GM18505 (cell line): ENCODE measurements at regions not wholly inside any gene's neighbourhood (a gene's known extent, or its start where the extent isn't known, plus 50 kb on each side); places are given as distances from the start of the nearest gene placed in this dataset.

Source experiments
- ATAC-seq: cut with Tn5 transposase; IDR thresholded peaks from one replicate; pipeline ENCODE4 v1.9.1; 2021; ENCODE audit not compliant: unreplicated experiment
- POLR2A ChIP-seq: IDR thresholded peaks from 4 replicates; pipeline ENCODE4 v1.6.1; 2011; ENCODE audit warnings: borderline replicate concordance; ENCODE audit not compliant: insufficient read depth, insufficient read length; ENCODE audit errors: extremely low read depth

DNA sequence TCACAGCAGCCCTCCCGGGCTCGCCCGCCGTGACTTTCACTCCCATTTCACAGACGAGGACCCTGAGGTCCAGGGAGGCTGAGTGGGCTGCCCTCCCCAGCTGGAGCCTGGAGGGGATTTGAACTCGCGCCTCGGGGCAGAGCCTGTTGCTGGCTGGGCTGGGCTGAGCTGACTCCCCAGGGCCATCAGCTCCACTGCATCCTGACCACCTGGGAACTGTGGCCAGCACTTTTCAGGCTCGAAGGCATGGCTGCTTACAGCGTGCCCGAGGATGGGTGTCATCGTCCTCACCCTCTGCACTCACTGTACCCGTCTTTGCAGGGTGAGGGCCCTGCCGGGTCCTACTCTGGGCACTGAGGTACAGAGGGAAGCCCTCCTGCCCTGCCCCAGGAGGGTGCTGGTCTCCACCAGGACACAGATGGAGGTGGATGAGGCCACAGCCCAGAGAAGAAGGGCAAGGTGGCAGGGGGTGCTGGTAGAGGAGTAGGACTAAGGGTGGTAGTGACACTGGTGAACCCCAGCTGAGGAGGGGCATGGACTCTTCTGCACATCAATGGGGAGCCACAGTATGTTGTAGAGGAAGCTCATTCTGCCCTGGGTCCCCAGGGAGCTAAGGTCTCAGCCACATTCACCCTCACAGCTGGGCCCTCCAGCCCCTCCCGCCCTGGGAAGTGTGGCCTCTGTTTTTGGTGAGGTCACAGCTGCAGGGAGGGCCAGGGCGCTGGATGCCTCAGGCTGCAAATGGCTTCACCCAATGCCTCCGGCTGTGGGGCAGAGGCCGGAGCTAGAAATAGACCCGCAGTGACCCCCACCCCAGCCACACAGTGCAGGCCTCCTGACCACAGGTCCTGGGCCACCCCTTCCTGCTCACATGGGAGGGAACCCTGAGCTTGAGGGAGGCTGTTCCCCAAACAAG is 365.1 kb upstream of the SFSWAP start:
- no peak for TF ChIP-seq POLR2A
- ATAC-seq, result no peak

- ATAC-seq, result no peak
- no peak for TF ChIP-seq POLR2A
These were observed 364.1 kb upstream of the SFSWAP start for GRCh38 chr12:131346555-131347344.

- TF ChIP-seq POLR2A, result no peak
- ATAC-seq, result no peak
These were observed 363.6 kb upstream of the SFSWAP start for GRCh38 chr12:131347345-131347714.

GRCh38 chr12:131347732-131348131 is 363.2 kb upstream of the SFSWAP start:
- no peak for TF ChIP-seq POLR2A
- ATAC-seq, result no peak

DNA sequence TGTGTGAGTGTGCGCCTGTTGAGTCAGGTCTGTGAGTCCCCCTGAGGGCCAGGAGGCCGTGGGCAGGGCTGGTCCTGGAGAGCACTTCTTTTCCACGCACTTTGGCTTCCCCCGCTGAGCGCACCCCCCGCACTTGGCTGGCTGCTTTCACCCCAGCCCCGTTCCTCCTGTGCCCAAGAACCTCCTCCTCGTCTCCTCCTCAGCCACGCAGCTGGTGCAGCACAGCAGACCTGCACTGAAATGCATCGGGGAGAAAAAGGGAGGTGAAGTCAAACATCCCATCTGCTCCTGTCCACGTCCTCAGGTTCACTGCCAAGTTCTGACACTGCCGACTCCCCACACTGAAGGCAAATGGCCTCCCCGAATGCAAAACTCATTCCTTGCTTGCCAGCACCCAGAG is 362.7 kb upstream of the SFSWAP start:
- ATAC-seq, result no peak
- no peak for TF ChIP-seq POLR2A

DNA sequence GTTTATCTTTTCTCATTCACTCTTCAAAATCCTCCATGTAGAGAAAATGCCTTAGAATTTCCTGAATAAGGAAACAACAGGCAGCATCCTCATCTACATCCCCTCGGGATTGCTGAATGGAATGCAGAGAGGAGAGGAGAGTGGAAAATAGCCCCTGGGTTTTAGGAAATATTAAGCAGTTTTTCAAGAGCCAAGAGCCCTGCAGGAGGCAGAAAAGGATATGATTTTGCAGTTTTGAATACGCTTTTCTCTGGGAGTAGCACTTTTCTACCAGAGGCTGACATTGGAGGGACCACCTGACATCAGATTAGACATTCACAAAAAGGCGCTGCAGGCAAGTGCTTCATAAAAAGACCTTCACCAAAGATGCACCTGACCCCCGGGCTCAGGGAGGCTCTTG is 362.2 kb upstream of the SFSWAP start:
- TF ChIP-seq POLR2A, result no peak
- no peak for ATAC-seq

GRCh38 chr12:131349397-131350127 is 361.3 kb upstream of the SFSWAP start:
- no peak for TF ChIP-seq POLR2A
- ATAC-seq, result no peak

DNA sequence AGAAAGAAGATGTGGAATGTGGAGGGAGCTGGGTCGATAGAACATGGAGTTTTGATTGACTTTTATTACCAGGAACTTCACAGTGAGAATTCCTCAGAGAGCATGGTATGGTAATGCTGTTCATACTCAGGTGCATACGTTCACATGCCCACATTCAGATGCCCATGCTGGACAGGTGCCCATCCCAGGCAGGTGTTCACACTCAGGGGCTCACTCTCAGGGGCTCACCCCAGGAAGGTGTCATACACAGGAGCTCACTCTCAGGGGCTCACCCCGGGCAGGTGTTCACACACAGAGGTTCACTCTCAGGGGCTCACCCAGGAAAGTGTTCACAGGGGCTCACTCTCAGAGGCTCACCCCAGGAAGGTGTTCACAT is 360.0 kb upstream of the SFSWAP start:
- no peak for ATAC-seq
- no peak for TF ChIP-seq POLR2A

- ATAC-seq, result no peak
- no peak for TF ChIP-seq POLR2A
These were observed 359.4 kb upstream of the SFSWAP start for GRCh38 chr12:131351319-131352028.

DNA sequence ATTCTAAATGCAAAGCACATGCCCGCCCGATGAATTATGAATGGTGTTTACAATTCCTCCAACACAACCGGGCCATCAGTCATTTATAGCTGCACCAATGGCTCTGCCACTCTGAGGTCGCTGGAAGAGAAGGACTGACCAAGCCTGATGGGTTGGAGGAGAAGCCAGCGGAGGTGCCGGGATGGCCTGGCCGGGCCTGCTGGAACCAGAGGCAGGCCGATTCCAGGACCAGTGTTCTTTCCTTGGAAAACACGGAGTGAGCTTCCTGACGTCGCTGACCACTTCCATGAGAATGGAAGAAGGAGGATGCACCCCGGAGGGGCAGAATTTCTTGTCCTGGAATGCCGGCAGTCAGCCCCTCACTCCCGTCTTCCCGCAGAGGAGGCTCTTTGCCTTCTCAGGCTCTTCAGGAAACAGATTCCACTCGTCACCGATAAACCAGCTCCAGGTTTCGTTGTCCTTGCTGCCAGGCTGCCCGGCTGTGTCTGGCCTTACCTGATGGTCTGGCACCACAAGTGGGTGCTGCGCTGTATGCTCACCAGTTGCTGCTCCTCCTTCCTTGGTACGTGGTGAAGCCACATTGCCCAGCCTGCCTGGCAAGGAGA is 358.5 kb upstream of the SFSWAP start:
- ATAC-seq, result no peak
- no peak for TF ChIP-seq POLR2A

DNA sequence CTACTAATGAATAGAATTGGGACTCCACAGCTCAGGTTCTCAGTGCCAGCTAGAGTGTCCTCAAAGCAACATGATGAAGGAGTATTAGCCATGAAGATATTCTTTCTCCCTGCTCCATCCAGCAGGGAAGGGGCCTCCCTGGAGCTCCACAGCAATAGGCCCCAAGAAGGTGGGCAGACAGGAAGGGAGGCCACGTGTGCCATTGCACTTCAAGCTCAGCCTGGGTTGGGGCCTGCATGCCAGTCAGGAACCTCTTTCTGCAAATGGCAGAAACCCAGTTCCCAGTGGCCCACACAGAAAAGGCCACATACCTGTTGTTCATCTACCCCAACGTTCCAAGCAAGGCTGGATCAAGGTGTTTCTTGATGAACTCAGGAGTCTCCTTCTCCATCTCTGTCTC is 357.5 kb upstream of the SFSWAP start:
- no peak for TF ChIP-seq POLR2A
- ATAC-seq, result no peak

- TF ChIP-seq POLR2A, result no peak
- ATAC-seq, result no peak
These were observed 357.1 kb upstream of the SFSWAP start for GRCh38 chr12:131353826-131354225.
